Trophoblast cell (in vitro differentiated cells and primary cell): ENCODE measurements at regions not wholly inside any gene's neighbourhood (a gene's known extent, or its start where the extent isn't known, plus 50 kb on each side); places are given as distances from the start of the nearest gene placed in this dataset.

ENCODE experiments used
- DNase-seq, 2 donors: peaks; one replicate each; pipeline ENCODE4 v3.0.0-alpha.2; 2016
- H2AFZ ChIP-seq: 2 replicates; pipeline ENCODE4 v1.6.1; 2013; ENCODE audit warnings: low read length, moderate library complexity, mild to moderate bottlenecking; ENCODE audit not compliant: insufficient read depth, poor library complexity
- H2AK5ac ChIP-seq: 2 replicates; pipeline ENCODE4 v1.6.1; 2013; ENCODE audit warnings: mild to moderate bottlenecking, low read length
- H2BK120ac ChIP-seq: 2 replicates; pipeline ENCODE4 v1.6.1; 2013; ENCODE audit warnings: low read length, mild to moderate bottlenecking, moderate library complexity; ENCODE audit not compliant: insufficient read depth, poor library complexity
- H2BK12ac ChIP-seq: 2 replicates; pipeline ENCODE4 v1.6.1; 2013; ENCODE audit warnings: mild to moderate bottlenecking, low read length, moderate library complexity
- H2BK5ac ChIP-seq: 2 replicates; pipeline ENCODE4 v1.6.1; 2013; ENCODE audit warnings: low read length, low read depth, moderate library complexity, mild to moderate bottlenecking; ENCODE audit not compliant: poor library complexity
- H3K14ac ChIP-seq: 2 replicates; pipeline ENCODE4 v1.6.1; 2013; ENCODE audit warnings: mild to moderate bottlenecking, low read length
- H3K18ac ChIP-seq: 2 replicates; pipeline ENCODE4 v1.6.1; 2013; ENCODE audit warnings: mild to moderate bottlenecking, low read length
- H3K23ac ChIP-seq: 2 replicates; pipeline ENCODE4 v1.6.1; 2013; ENCODE audit warnings: low read length
- H3K27ac ChIP-seq: 2 replicates; pipeline ENCODE4 v1.5.1; 2013; ENCODE audit warnings: low read depth, mild to moderate bottlenecking, inconsistent platforms, low read length, moderate library complexity
- H3K27me3 ChIP-seq: 2 replicates; pipeline ENCODE4 v1.6.1; 2013; ENCODE audit warnings: inconsistent platforms, mild to moderate bottlenecking, low read length, moderate library complexity; ENCODE audit not compliant: insufficient read depth
- H3K36me3 ChIP-seq, 2 experiments: 1 replicate in 1 of 2; 2 replicates in 1 of 2; pipeline ENCODE4 v1.6.1; 2013; ENCODE audit warnings: low read length in 2 of 2, mild to moderate bottlenecking in 2 of 2, moderate library complexity in 1 of 2; ENCODE audit not compliant: insufficient read depth in 2 of 2, control insufficient read depth in 1 of 2
- H3K4ac ChIP-seq: 2 replicates; pipeline ENCODE4 v1.6.1; 2013; ENCODE audit warnings: low read depth, mild to moderate bottlenecking, low read length, moderate library complexity
- H3K4me1 ChIP-seq, 2 experiments: 1 replicate in 1 of 2; 2 replicates in 1 of 2; pipeline ENCODE4 v1.6.1; 2013; ENCODE audit warnings: low read length in 2 of 2, mild to moderate bottlenecking in 2 of 2, moderate library complexity in 1 of 2; ENCODE audit not compliant: insufficient read depth in 2 of 2, control insufficient read depth in 1 of 2
- H3K4me2 ChIP-seq: 2 replicates; pipeline ENCODE4 v1.6.1; 2013; ENCODE audit warnings: inconsistent platforms, mild to moderate bottlenecking, low read length, moderate library complexity
- H3K4me3 ChIP-seq: 2 replicates; pipeline ENCODE4 v1.5.1; 2013; ENCODE audit warnings: mild to moderate bottlenecking, low read depth, low read length, inconsistent platforms
- H3K79me1 ChIP-seq: one replicate; pipeline ENCODE4 v1.6.1; 2013; ENCODE audit warnings: low read length
- H3K79me2 ChIP-seq: 2 replicates; pipeline ENCODE4 v1.6.1; 2013; ENCODE audit warnings: low read length, mild to moderate bottlenecking; ENCODE audit not compliant: control insufficient read depth, insufficient read depth, poor library complexity
- H3K9ac ChIP-seq: 2 replicates; pipeline ENCODE4 v1.6.1; 2013; ENCODE audit warnings: mild to moderate bottlenecking, low read length
- H3K9me3 ChIP-seq: 2 replicates; pipeline ENCODE4 v1.6.1; 2013; ENCODE audit warnings: low read depth, mild to moderate bottlenecking, control low read depth, inconsistent platforms, low read length; ENCODE audit not compliant: insufficient read depth
- H4K12ac ChIP-seq: 2 replicates; pipeline ENCODE4 v1.6.1; 2013; ENCODE audit warnings: low read depth, mild to moderate bottlenecking, low read length, moderate library complexity
- H4K8ac ChIP-seq: 2 replicates; pipeline ENCODE4 v1.6.1; 2013; ENCODE audit warnings: low read depth, mild to moderate bottlenecking, low read length, moderate library complexity
- H4K91ac ChIP-seq: one replicate; pipeline ENCODE4 v1.6.1; 2013; ENCODE audit warnings: low read depth, mild to moderate bottlenecking, low read length, moderate library complexity
- WGBS: extraction: QIAGEN DNeasy Blood & Tissue Kit; methylation state at CpG from one replicate; pipeline ENCODE4 v1.1.7; 2013; ENCODE audit warnings: missing lambda C conversion rate; ENCODE audit not compliant: insufficient read length, insufficient coverage; ENCODE audit errors: extremely low coverage; 5-methylcytosine and 5-hydroxymethylcytosine counted together

GRCh38 chr2:17375262-17375661 is 143.0 kb downstream of the RAD51AP2 start:
- Histone ChIP-seq H3K4me3 (no peak overlapping the region), H3K79me1 (no peaks in the 10 kb centered on the region), H3K18ac (no peak overlapping the region), H4K91ac (no peak overlapping the region), H3K4me1 (no peaks in the 10 kb centered on the region), H2BK12ac (no peak overlapping the region), H4K12ac (no peak overlapping the region), H3K23ac (no peak overlapping the region), H3K4ac (no peak overlapping the region), H3K9ac (no peak overlapping the region), H2AFZ (no peak overlapping the region), H2BK5ac (no peak overlapping the region), H3K36me3 (no peaks in the 10 kb centered on the region), H3K27ac (no peak overlapping the region), H2AK5ac (no peak overlapping the region), H3K79me2 (no peaks in the 10 kb centered on the region), H4K8ac (no peak overlapping the region), H2BK120ac (no peak overlapping the region), H3K14ac (no peak overlapping the region), H3K9me3 (peaks cover 2% of the 10 kb centered on the region), H3K4me2 (no peak overlapping the region), H3K27me3 (no peaks in the 10 kb centered on the region)
- no peak for DNase-seq
- no CpG with 5 or more reads among the region's 4 CpGs for WGBS

- no peak overlapping the region for H3K4me2 ChIP-seq
- no peak overlapping the region for H2BK5ac ChIP-seq
- peak in 1 of 2 donors; percentile 3 for DNase-seq
- no peaks in the 10 kb centered on the region for H3K4me1 ChIP-seq
- no peak overlapping the region for H2BK120ac ChIP-seq
- WGBS, result no CpG with 5 or more reads among the region's 1 CpG
- no peak overlapping the region for H2AFZ ChIP-seq
- H3K27ac ChIP-seq, result no peak overlapping the region
- H2BK12ac ChIP-seq, result no peak overlapping the region
- no peaks in the 10 kb centered on the region for H3K79me2 ChIP-seq
- H3K4ac ChIP-seq, result no peak overlapping the region
- H4K8ac ChIP-seq, result no peak overlapping the region
- H4K12ac ChIP-seq, result no peak overlapping the region
- no peaks in the 10 kb centered on the region for H3K27me3 ChIP-seq
- H3K23ac ChIP-seq, result no peak overlapping the region
- H3K9me3 ChIP-seq, result peaks cover 2% of the 10 kb centered on the region
- no peak overlapping the region for H3K4me3 ChIP-seq
- H3K9ac ChIP-seq, result no peak overlapping the region
- no peak overlapping the region for H4K91ac ChIP-seq
- H2AK5ac ChIP-seq, result no peak overlapping the region
- no peaks in the 10 kb centered on the region for H3K79me1 ChIP-seq
- no peaks in the 10 kb centered on the region for H3K36me3 ChIP-seq
- no peak overlapping the region for H3K14ac ChIP-seq
- no peak overlapping the region for H3K18ac ChIP-seq
These were observed 144.5 kb downstream of the RAD51AP2 start for GRCh38 chr2:17373741-17374140.

- H4K91ac ChIP-seq, result no peak overlapping the region
- H3K9ac ChIP-seq, result no peak overlapping the region
- H3K27ac ChIP-seq, result no peak overlapping the region
- H2BK5ac ChIP-seq, result no peak overlapping the region
- no peak for DNase-seq
- H2BK120ac ChIP-seq, result no peak overlapping the region
- no peak overlapping the region for H3K4me3 ChIP-seq
- H3K4me1 ChIP-seq, result no peaks in the 10 kb centered on the region
- no peak overlapping the region for H2AFZ ChIP-seq
- H3K36me3 ChIP-seq, result no peaks in the 10 kb centered on the region
- no peak overlapping the region for H3K14ac ChIP-seq
- H3K27me3 ChIP-seq, result no peaks in the 10 kb centered on the region
- H4K8ac ChIP-seq, result no peak overlapping the region
- H3K79me1 ChIP-seq, result no peaks in the 10 kb centered on the region
- H3K79me2 ChIP-seq, result no peaks in the 10 kb centered on the region
- no CpG with 5 or more reads among the region's 3 CpGs for WGBS
- H3K4me2 ChIP-seq, result no peak overlapping the region
- no peak overlapping the region for H3K23ac ChIP-seq
- no peak overlapping the region for H2BK12ac ChIP-seq
- H3K18ac ChIP-seq, result no peak overlapping the region
- no peak overlapping the region for H2AK5ac ChIP-seq
- H4K12ac ChIP-seq, result no peak overlapping the region
- H3K4ac ChIP-seq, result no peak overlapping the region
- H3K9me3 ChIP-seq, result peaks cover 2% of the 10 kb centered on the region
These were observed 145.2 kb downstream of the RAD51AP2 start for GRCh38 chr2:17373041-17373440.

GRCh38 chr2:17363846-17364245 is 154.4 kb downstream of the RAD51AP2 start:
- H3K79me1 ChIP-seq, result no peaks in the 10 kb centered on the region
- H3K4ac ChIP-seq, result no peak overlapping the region
- H3K18ac ChIP-seq, result no peak overlapping the region
- no peaks in the 10 kb centered on the region for H3K9me3 ChIP-seq
- H3K36me3 ChIP-seq, result no peaks in the 10 kb centered on the region
- H3K9ac ChIP-seq, result no peak overlapping the region
- H3K27ac ChIP-seq, result no peak overlapping the region
- no peak overlapping the region for H2BK12ac ChIP-seq
- H4K12ac ChIP-seq, result no peak overlapping the region
- no peak overlapping the region for H2BK5ac ChIP-seq
- H4K91ac ChIP-seq, result no peak overlapping the region
- no peaks in the 10 kb centered on the region for H3K79me2 ChIP-seq
- no peak overlapping the region for H2AFZ ChIP-seq
- no peak overlapping the region for H4K8ac ChIP-seq
- DNase-seq, result no peak
- no peaks in the 10 kb centered on the region for H3K4me1 ChIP-seq
- no peak overlapping the region for H3K14ac ChIP-seq
- no peak overlapping the region for H3K4me2 ChIP-seq
- no peak overlapping the region for H2AK5ac ChIP-seq
- H3K27me3 ChIP-seq, result no peaks in the 10 kb centered on the region
- no peak overlapping the region for H3K23ac ChIP-seq
- no peak overlapping the region for H2BK120ac ChIP-seq
- H3K4me3 ChIP-seq, result no peak overlapping the region
